ENCODE measurements at regions not wholly inside any gene's neighbourhood (a gene's known extent, or its start where the extent isn't known, plus 50 kb on each side); places are given as distances from the start of the nearest gene placed in this dataset.

- peak; percentile 96 for DNase-seq (ENCODE audit: low read depth)
- TF ChIP-seq, protein P1, sequence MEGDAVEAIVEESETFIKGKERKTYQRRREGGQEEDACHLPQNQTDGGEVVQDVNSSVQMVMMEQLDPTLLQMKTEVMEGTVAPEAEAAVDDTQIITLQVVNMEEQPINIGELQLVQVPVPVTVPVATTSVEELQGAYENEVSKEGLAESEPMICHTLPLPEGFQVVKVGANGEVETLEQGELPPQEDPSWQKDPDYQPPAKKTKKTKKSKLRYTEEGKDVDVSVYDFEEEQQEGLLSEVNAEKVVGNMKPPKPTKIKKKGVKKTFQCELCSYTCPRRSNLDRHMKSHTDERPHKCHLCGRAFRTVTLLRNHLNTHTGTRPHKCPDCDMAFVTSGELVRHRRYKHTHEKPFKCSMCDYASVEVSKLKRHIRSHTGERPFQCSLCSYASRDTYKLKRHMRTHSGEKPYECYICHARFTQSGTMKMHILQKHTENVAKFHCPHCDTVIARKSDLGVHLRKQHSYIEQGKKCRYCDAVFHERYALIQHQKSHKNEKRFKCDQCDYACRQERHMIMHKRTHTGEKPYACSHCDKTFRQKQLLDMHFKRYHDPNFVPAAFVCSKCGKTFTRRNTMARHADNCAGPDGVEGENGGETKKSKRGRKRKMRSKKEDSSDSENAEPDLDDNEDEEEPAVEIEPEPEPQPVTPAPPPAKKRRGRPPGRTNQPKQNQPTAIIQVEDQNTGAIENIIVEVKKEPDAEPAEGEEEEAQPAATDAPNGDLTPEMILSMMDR (conservative IDR thresholded peaks at IDR 0.05; ENCODE audit: control insufficient read depth, insufficient read depth, low read depth, low read length): no peak
- H3K4me3 ChIP-seq (ENCODE audit: control insufficient read depth, low read depth, low read length): no peak overlapping the region
Measured at GRCh38 chr2:217279556-217279955, 419.7 kb upstream of the TNP1 start.

DNA sequence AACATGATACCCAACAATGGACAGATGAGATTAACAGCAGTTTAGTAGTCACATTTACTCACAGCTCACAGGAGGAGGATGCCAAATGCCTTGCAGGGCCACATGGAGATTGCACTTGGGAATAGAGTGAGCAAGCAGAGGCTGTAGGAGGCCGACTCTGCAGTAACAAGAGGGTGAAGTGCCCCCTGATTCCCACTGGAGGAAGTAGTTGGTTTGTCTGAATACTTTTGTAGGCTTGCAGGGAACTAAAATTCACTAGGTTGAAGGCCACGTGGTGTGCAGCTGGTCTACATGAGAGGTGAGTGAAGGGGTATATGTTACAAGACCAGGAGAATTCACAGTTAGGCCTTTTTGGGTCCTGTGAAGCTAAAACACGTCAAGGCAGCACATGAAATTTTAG, 419.3 kb upstream of the TNP1 start:
- no peak overlapping the region for H3K4me3 ChIP-seq (ENCODE audit: control insufficient read depth, low read depth, low read length)
- DNase-seq (ENCODE audit: low read depth): peak; percentile 90
- TF ChIP-seq, protein P1 (conservative IDR thresholded peaks at IDR 0.05; ENCODE audit: control insufficient read depth, insufficient read depth, low read depth, low read length): peak; percentile 15

DNA sequence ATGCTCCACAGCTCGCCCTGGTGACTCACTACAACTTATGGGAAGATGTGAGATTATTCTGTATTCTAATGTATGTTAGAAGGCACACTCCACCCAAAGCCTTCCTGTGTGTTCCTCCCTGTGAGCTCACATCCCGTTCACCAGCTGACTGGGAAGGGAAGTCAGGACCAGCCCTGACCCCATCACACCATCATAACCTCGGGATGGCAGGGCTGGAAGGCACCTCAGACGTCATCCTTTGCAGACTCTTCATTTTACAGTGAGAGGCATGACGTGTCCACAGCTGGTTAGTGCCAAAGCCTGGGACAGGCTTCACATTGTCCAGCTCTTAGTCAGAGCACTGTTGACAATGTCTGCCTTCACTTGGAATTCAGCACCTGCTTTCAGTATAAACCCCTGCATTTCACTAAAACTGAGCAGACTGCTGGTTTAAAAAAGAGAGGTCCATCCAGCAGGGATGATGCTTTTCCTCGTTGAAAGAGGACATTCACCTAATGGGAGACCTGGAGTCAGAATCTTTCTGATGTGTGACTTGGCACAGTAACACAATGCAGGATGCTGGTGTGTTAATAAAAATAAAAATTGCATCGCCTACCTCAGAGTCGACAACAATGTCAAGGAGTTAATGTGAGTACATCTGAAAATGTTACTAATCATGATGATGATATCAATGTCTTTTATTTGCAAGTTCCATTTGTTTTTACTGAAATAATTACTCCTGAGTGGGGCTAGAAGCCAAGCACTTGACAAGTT, 418.0 kb upstream of the TNP1 start:
- peak; percentile 98 for DNase-seq (ENCODE audit: low read depth)
- H3K4me3 ChIP-seq (ENCODE audit: control insufficient read depth, low read depth, low read length): no peak overlapping the region
- TF ChIP-seq, protein P1 (conservative IDR thresholded peaks at IDR 0.05; ENCODE audit: control insufficient read depth, insufficient read depth, low read depth, low read length): no peak

DNA sequence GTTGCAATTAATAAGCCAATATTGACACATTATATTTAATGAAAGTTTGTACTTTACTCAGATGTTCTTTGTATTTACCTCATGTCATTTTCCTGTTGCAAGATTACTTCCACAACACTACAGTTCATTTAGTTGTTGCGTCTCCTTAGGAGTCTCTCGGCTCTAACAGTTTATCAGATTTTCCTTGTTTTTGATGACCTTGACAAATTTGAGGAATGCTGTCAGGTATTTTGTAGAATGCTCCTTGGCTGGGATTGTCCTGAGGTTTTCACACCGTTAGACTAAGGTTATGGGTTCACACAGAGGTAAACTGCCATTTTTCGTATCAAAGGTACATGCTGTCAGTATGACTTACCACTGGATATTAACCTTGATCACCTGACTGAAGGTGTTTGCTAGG, 416.6 kb upstream of the TNP1 start:
- TF ChIP-seq, protein P1 (conservative IDR thresholded peaks at IDR 0.05; ENCODE audit: control insufficient read depth, insufficient read depth, low read depth, low read length): no peak
- H3K4me3 ChIP-seq (ENCODE audit: control insufficient read depth, low read depth, low read length): no peak overlapping the region
- no peak for DNase-seq (ENCODE audit: low read depth)

DNA sequence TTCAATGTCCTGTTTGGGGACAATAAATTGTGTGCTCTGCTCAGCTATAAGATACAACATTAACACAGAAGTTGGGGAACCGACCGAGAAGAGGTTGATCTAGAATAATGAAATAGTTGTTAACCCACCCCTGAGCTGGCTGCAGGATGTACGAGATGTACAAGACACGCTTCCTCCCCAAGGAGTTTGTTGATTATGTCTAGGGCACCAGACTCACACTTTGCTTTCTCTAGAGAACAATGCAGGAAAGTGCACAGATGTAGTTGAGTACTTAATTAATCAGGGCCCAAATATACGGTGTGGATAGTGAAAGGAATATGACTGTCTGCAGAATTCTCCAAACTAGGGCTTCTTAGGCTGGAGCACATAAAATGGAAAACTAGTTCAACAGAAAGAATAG, 415.2 kb upstream of the TNP1 start:
- H3K4me3 ChIP-seq (ENCODE audit: control insufficient read depth, low read depth, low read length): no peak overlapping the region
- DNase-seq (ENCODE audit: low read depth): no peak
- TF ChIP-seq, protein P1 (conservative IDR thresholded peaks at IDR 0.05; ENCODE audit: control insufficient read depth, insufficient read depth, low read depth, low read length): no peak

- H3K4me3 ChIP-seq (ENCODE audit: control insufficient read depth, low read depth, low read length): no peak overlapping the region
- no peak for DNase-seq (ENCODE audit: low read depth)
- TF ChIP-seq, protein P1 (conservative IDR thresholded peaks at IDR 0.05; ENCODE audit: control insufficient read depth, insufficient read depth, low read depth, low read length): no peak
Measured at GRCh38 chr2:217274578-217274977, 414.7 kb upstream of the TNP1 start.
